ENCODE measurements at regions not wholly inside any gene's neighbourhood (a gene's known extent, or its start where the extent isn't known, plus 50 kb on each side); places are given as distances from the start of the nearest gene placed in this dataset.
"Not testable (repeated sequence)": the region's sequence is repeated elsewhere in the genome, so short reads cannot be mapped to it uniquely, and the experiment has no call there.

GRCh38 chr22:36088292-36088691, 59.7 kb upstream of the RBFOX2 start:
- DNase-seq (ENCODE audit: low read depth): no peak

- DNase-seq (ENCODE audit: low read depth): no peak
These were observed 59.2 kb upstream of the RBFOX2 start for GRCh38 chr22:36087784-36088183.

DNA sequence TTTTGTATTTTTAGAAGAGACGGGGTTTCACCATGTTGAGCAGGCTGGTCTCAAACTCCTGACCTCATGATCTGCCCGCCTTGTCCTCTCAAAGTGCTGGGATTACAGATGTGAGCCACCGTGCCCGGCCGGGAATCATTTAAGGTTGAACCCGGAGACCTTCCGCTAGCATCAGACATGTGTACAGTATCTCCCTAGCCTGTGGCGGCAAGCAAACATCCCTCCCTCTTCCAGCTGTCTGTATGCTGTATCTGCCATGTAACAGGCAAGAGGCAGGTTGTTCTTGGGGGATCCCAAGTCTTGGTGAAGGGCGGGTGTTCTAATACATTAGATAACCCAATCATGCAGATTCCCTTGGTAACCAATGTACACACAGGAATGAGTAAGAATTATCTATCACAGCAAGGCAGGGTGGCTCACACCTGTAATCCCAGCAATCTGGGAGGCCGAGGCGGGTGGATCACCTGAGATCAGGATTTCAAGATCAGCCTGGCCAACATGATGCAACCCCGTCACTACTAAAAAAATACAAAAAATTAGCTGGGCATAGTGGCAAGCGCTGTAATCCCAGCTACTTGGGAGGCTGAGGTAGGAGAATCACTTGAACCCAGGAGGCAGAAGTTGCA, 58.1 kb upstream of the RBFOX2 start:
- no peak for DNase-seq (ENCODE audit: low read depth)

- DNase-seq (ENCODE audit: low read depth): peak; percentile 37
These were observed 57.5 kb upstream of the RBFOX2 start for GRCh38 chr22:36086170-36086490.

DNA sequence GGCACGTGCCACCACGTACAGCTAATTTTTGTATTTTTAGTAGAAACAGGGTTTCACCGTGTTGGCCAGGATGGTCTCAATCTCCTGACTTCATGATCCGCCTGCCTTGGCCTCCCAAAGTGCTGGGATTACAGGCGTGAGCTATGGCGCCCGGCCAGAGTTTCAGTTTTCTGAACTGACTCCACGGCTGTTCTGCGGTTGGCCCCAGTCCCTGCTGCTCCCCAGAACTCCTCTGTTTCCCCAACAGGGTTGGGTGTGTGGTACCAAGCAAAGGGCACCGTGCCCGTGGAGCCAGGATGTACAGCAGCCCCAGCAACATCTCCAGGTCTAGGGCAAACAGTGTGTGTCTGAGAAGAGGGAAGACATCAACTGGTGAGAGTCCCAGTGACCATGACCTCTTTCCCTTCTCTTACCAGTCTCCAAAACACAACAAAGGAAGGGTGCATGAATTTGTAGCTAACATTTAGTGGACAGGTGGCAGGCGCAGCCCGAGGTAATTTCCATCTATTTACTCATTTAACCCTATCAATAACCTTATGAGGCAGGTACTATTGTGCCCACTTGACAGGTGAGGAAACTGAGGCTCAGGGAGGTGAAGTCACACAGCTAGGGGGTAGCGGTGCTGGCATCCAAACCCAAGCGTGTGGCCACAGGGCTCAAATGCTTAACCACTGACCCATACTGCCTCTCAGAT, 57.0 kb upstream of the RBFOX2 start:
- no peak for DNase-seq (ENCODE audit: low read depth)

DNA sequence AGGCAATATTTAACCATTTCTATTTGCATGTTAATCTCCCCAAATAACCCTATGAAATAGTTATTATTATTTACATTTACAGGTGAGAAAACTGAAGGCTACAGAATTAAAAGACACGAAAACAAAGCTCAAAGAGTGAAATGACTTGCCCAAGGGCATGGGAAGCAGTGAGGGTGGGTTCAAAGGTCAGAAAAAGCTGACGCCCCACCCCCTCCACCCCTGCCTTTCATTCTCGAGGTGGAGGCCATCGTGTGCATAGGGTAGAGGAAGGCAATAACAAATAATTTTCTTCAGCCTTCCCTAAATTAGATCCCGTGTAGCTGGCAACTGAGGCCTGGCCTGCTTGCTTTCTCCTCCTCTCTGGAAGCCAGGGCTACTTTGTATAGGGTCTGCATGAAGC, 56.1 kb upstream of the RBFOX2 start:
- no peak for DNase-seq (ENCODE audit: low read depth)

- DNase-seq (ENCODE audit: low read depth): no peak
These were observed 54.4 kb upstream of the RBFOX2 start for GRCh38 chr22:36083056-36083455.

DNA sequence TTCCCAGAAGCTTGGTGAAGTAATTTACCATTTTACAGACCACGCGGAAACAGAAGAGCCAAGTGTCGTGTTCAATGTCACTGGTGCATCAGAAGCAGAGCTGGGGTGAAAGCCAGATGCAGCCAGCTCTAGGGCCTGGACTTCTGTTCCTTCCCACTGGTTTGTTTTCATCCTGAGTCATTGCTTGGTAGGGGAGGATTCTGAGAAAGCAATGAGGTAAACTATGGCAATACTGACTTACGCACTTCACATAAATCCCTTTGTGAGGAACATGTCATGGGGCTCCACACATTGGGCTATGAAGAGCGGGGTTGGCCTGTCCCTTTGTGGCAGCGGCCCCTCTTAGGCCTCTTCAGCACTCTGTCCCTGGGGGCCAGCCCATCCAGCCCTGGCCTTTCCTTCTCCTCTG, 52.4 kb upstream of the RBFOX2 start:
- peak; percentile 31 for DNase-seq (ENCODE audit: low read depth)

- not testable (repeated sequence) for DNase-seq (ENCODE audit: low read depth)
These were observed 51.7 kb upstream of the RBFOX2 start for GRCh38 chr22:36080281-36080680.

DNA sequence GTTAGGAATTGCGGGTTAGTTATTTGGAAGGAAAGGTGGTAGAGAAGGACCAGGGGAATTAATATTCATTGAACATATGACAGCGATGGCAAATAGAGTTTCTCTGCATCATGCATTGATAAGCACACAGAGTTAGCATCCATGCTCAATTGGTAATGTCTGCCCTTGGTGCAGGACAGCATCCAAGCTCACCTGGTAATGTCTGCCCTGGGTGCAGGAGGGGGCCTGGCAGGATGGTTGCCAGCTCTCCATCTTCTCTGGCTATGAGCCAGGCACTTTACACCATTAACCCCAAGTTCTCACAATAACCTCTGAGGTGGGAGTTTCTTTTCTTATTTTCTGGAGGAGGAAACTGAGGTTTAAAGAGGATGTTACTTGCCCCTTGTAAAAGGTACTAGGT, 50.4 kb upstream of the RBFOX2 start:
- no peak for DNase-seq (ENCODE audit: low read depth)

Measured in myocyte (in vitro differentiated cells).